Natural killer cell (primary cell): ENCODE measurements at regions not wholly inside any gene's neighbourhood (a gene's known extent, or its start where the extent isn't known, plus 50 kb on each side); places are given as distances from the start of the nearest gene placed in this dataset.

Source experiments
- ATAC-seq, 3 donors: fragments of 150-1000 bp in 2 of 3; fragments of 200-7000 bp in 1 of 3; cut with Tn5 transposase; 1 replicate in 1 of 3; 2 replicates in 2 of 3; pipeline ENCODE4 v1.10.0; 2021; ENCODE audit warnings: mild to moderate bottlenecking in 2 of 3, moderate library complexity in 2 of 3
- DNase-seq, 2 donors: peaks; one replicate each; pipeline versions ENCODE4 v3.0.0 to v3.0.0-alpha.2; 2013 to 2021; ENCODE audit warnings: mixed read lengths in 1 of 2
- H3K27ac ChIP-seq: one replicate; pipeline ENCODE4 v1.5.1; 2013; ENCODE audit warnings: mild to moderate bottlenecking, low read length
- H3K27me3 ChIP-seq: one replicate; pipeline ENCODE4 v1.6.1; 2013; ENCODE audit warnings: low read length; ENCODE audit not compliant: control insufficient read depth, insufficient read depth
- H3K36me3 ChIP-seq: one replicate; pipeline ENCODE4 v1.6.1; 2013; ENCODE audit warnings: low read length; ENCODE audit not compliant: control insufficient read depth, insufficient read depth
- H3K4me1 ChIP-seq: one replicate; pipeline ENCODE4 v1.6.1; 2013; ENCODE audit warnings: low read length; ENCODE audit not compliant: control insufficient read depth, insufficient read depth
- H3K4me3 ChIP-seq: one replicate; pipeline ENCODE4 v1.5.1; 2013; ENCODE audit warnings: low read length
- H3K9me3 ChIP-seq: one replicate; pipeline ENCODE4 v1.6.1; 2013; ENCODE audit warnings: low read length; ENCODE audit not compliant: control insufficient read depth, insufficient read depth
- H3K27ac Mint-ChIP-seq, 2 donors: one replicate each; pipeline ENCODE4 v1.8.0; 2022; ENCODE audit warnings: mild to moderate bottlenecking in 2 of 2, mixed read lengths in 2 of 2, moderate library complexity in 1 of 2
- H3K27me3 Mint-ChIP-seq, 2 donors: one replicate each; pipeline ENCODE4 v1.8.0; 2022; ENCODE audit warnings: low read depth in 2 of 2, mixed read lengths in 2 of 2
- H3K36me3 Mint-ChIP-seq: one replicate; pipeline ENCODE4 v1.8.0; 2022; ENCODE audit warnings: mixed read lengths
- H3K4me1 Mint-ChIP-seq, 2 donors: one replicate each; pipeline ENCODE4 v1.8.0; 2022; ENCODE audit warnings: mixed read lengths in 2 of 2
- H3K4me3 Mint-ChIP-seq: one replicate; pipeline ENCODE4 v1.8.0; 2022; ENCODE audit warnings: mild to moderate bottlenecking, moderate library complexity, mixed read lengths
- H3K9me3 Mint-ChIP-seq, 2 donors: one replicate each; pipeline ENCODE4 v1.8.0; 2022; ENCODE audit warnings: mixed read lengths in 2 of 2
- WGBS: methylation state at CpG from one replicate; pipeline ENCODE4 v1.1.7; 2013; ENCODE audit warnings: missing lambda C conversion rate; ENCODE audit not compliant: insufficient coverage; 5-methylcytosine and 5-hydroxymethylcytosine counted together
- intact Hi-C: fragments of 100-400 bp; cut with micrococcal nuclease; formaldehyde crosslinking; loops from one replicate; pipeline ENCODE4 v1.14.2; 2022
- TF ChIP-seq, protein P1 (sequence below): fragments of 200-600 bp; IDR thresholded peaks from one replicate; pipeline ENCODE4 v1.8.0; 2022; ENCODE audit warnings: antibody characterized with exemption

DNA sequence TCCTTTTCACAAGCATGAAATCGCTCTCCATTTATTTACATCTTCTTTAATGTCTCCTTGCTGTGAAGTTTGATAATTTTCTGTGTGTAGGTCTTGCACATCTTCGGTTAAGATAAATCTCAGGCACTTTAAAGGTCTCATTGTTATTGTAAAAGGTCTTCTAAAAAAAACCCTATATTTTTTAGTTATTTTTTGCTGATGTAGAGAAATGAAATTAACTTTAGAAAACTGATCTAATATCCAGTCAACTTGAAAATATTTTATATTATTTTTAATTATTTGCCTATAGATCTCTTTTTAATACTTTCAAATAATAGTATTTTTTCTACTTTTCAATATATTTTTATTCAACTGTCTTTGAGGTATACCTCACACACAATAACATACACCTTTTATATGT is 169.4 kb downstream of the INSIG2 start:
- Histone ChIP-seq H3K9me3 (no peaks in the 10 kb centered on the region), H3K4me3 (no peak overlapping the region), H3K4me1 (no peaks in the 10 kb centered on the region), H3K27ac (no peak overlapping the region), H3K36me3 (no peaks in the 10 kb centered on the region), H3K27me3 (no peaks in the 10 kb centered on the region)
- TF ChIP-seq, protein P1, sequence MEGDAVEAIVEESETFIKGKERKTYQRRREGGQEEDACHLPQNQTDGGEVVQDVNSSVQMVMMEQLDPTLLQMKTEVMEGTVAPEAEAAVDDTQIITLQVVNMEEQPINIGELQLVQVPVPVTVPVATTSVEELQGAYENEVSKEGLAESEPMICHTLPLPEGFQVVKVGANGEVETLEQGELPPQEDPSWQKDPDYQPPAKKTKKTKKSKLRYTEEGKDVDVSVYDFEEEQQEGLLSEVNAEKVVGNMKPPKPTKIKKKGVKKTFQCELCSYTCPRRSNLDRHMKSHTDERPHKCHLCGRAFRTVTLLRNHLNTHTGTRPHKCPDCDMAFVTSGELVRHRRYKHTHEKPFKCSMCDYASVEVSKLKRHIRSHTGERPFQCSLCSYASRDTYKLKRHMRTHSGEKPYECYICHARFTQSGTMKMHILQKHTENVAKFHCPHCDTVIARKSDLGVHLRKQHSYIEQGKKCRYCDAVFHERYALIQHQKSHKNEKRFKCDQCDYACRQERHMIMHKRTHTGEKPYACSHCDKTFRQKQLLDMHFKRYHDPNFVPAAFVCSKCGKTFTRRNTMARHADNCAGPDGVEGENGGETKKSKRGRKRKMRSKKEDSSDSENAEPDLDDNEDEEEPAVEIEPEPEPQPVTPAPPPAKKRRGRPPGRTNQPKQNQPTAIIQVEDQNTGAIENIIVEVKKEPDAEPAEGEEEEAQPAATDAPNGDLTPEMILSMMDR: no peak
- Mint-ChIP-seq H3K27me3 (peaks cover 18 to 42% of the 10 kb centered on the region in 2 donors), H3K4me1 (no peaks in the 10 kb centered on the region), H3K4me3 (no peak overlapping the region), H3K27ac (no peak overlapping the region), H3K9me3 (no peaks in the 10 kb centered on the region), H3K36me3 (no peaks in the 10 kb centered on the region)
- DNase-seq (no peak), ATAC-seq (no peak)
- intact Hi-C loops: no loop called here
- WGBS: no CpG with 5 or more reads among the region's 2 CpGs

DNA sequence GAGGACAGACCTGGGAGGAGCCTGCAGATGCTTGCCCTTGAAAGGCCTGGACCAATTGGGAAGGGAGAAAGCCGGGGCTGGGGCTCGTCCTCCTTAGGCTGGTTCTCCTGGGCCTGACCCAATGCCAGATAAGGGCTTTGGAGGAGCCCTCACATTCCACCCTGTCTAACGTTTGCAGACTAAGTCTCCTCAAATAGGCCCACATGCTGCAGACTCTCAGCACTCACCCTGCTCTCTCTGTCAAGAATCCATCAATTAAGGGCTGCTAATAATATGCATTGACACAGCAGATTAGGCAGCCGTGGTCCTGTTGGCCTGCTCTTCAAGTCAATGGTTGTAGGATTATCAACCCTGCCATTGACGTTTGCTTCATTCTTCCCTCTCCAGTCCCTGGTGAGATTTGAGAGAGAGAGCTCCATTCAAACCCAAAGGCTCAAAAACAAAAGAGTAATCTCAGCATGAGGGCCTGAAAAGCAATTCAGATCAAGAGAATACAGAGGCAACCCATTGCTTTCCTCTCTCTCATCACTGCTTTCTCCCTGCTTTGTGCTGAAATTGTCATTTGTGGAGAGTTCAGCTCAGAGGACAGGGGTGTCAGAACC is 167.6 kb downstream of the INSIG2 start:
- Mint-ChIP-seq H3K4me1 (no peaks in the 10 kb centered on the region), H3K27me3 (peaks cover 21 to 49% of the 10 kb centered on the region in 2 donors), H3K36me3 (no peaks in the 10 kb centered on the region), H3K9me3 (no peaks in the 10 kb centered on the region), H3K4me3 (no peak overlapping the region), H3K27ac (no peak overlapping the region)
- H3K9me3 ChIP-seq: no peaks in the 10 kb centered on the region
- no peak for ATAC-seq
- no peak overlapping the region for H3K4me3 ChIP-seq
- no peaks in the 10 kb centered on the region for H3K36me3 ChIP-seq
- intact Hi-C loops: no loop called here
- 62% methylated on average over 5 of the region's 5 CpGs for WGBS
- TF ChIP-seq, protein P1: no peak
- H3K27ac ChIP-seq: no peak overlapping the region
- H3K4me1 ChIP-seq: no peaks in the 10 kb centered on the region
- DNase-seq: no peak
- H3K27me3 ChIP-seq: no peaks in the 10 kb centered on the region

DNA sequence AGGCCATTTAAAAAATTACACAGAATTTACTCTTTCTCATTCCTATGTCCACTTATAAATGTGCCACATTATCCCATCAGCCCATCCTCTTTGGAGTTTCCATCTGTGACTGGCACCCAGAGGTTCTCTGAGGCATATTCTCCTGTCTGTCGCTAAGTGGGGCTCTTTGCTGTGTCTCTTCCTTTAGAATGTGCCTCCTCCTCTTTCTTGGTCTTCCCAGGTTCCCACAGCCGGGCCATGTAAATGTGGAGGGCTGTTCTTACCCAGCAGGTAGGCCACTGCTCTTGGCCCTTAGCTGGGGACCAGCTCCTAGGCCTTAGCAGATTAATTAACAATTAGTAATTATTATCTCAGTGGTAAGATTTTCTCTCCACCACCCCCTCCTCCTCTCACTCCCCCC is 167.0 kb downstream of the INSIG2 start:
- Mint-ChIP-seq H3K9me3 (no peaks in the 10 kb centered on the region), H3K36me3 (no peaks in the 10 kb centered on the region), H3K4me3 (no peak overlapping the region), H3K27ac (no peak overlapping the region), H3K4me1 (no peaks in the 10 kb centered on the region), H3K27me3 (peaks cover 20 to 49% of the 10 kb centered on the region in 2 donors)
- H3K36me3 ChIP-seq: no peaks in the 10 kb centered on the region
- intact Hi-C loops: no loop called here
- no peaks in the 10 kb centered on the region for H3K27me3 ChIP-seq
- DNase-seq: no peak
- no peaks in the 10 kb centered on the region for H3K9me3 ChIP-seq
- H3K4me1 ChIP-seq: no peaks in the 10 kb centered on the region
- TF ChIP-seq, protein P1: no peak
- no peak overlapping the region for H3K27ac ChIP-seq
- no peak overlapping the region for H3K4me3 ChIP-seq
- no peak for ATAC-seq
- WGBS: 79% methylated on average over 1 of the region's 2 CpGs

DNA sequence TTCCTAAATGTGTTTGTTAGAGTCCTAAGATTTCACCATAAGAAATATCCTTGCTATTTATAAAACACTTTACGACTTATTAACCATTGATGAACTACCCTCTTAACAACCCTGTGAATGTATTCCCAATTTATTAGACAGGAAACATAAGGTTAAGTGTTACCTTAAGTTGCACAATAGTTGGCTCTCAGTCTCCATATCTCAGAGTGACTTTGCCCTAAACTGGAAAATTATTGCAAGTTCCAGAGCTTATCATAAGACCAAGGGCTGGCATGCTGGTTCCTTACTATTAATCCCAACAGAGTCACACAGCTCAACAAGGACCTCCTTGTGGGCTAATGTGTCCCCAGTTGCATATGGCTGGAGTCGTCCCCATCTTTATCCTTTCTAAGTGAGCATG is 165.8 kb downstream of the INSIG2 start:
- Mint-ChIP-seq H3K27ac (no peak overlapping the region), H3K4me3 (no peak overlapping the region), H3K9me3 (no peaks in the 10 kb centered on the region), H3K36me3 (no peaks in the 10 kb centered on the region), H3K4me1 (peaks cover 0 to 6% of the 10 kb centered on the region in 2 donors), H3K27me3 (peaks cover 21 to 49% of the 10 kb centered on the region in 2 donors)
- no peak overlapping the region for H3K27ac ChIP-seq
- H3K36me3 ChIP-seq: no peaks in the 10 kb centered on the region
- intact Hi-C loops: no loop called here
- DNase-seq (no peak), ATAC-seq (no peak)
- H3K9me3 ChIP-seq: no peaks in the 10 kb centered on the region
- 92% methylated on average over 1 of the region's 2 CpGs for WGBS
- H3K4me3 ChIP-seq: no peak overlapping the region
- TF ChIP-seq, protein P1: no peak
- H3K27me3 ChIP-seq: no peaks in the 10 kb centered on the region
- no peaks in the 10 kb centered on the region for H3K4me1 ChIP-seq
